ENCODE measurements at regions not wholly inside any gene's neighbourhood (a gene's known extent, or its start where the extent isn't known, plus 50 kb on each side); places are given as distances from the start of the nearest gene placed in this dataset.

DNA sequence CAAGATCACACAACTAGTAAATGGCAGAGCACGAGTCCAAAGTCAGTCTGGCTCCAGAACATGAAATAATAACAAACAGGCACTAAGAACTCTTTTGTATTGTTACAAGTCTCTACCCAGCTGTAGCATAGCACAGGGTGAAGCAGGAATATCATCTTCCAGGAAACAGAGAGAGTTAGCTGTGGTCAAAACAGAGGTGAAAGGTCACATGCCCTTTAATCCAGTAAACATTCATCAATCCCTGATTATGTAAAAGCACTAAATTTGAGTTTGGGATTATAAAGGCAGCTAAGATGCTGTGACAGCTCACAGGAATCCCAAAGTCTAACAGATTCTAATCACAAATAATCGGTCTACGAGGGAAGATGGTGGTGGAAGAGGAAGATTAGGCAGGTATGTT, 133.0 kb upstream of the ASTN2 start:
- DNase-seq: no peak

DNA sequence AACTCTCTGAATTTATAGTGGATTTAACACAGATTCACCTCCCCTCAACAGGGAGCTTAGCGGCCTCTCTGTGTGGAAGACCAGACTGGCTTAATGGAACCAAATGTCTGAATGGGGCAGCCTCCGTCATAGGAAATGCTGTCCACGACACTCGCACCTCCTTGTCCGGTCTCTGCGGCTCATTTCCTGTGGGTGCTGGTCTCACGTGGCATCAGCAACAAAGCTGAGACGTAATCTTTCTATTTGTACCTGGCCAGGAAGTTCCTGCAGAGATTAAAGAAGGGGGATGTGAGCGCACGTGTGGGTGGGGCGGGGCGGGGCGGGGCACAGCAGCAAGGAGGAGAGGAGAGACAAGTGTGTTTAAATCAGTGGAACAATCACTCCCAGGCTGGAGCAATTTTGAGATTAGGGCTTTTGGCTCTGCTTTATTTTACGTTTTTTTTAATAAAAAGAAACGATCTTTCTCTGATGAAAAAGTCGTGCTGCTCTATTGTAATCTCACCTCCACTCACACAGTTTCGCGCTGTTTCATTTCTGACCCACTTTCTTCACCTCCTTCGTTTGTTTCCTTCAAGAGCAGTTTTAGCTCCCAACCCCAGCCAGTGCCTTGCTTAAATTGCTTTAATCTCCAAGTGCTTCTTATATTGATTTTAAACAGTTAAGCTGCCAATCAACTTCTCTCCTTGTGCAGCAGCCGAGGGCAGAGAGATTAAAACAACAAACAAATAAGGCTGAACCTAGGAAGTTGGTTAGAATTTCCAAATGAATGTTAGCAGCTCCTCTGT, 132.2 kb upstream of the ASTN2 start:
- no peak for DNase-seq

DNA sequence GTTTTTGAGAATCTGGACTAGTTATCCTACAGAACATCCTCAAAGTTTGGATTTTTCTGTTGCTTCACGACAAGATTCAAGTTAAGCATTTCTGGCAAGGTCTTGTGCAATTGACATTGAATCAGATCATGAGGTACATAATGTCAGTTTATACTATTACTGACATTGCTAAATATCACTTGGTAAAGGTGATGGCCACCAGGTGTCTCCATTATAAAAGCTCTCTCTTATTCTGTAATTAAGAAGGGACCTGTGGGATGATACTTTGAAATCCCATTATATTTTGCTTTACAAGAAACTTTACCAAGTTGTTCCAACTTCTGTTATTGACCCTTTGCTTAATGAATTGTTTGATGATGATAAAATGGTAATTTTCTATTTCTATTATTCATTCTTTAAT, 131.0 kb upstream of the ASTN2 start:
- DNase-seq: no peak

DNA sequence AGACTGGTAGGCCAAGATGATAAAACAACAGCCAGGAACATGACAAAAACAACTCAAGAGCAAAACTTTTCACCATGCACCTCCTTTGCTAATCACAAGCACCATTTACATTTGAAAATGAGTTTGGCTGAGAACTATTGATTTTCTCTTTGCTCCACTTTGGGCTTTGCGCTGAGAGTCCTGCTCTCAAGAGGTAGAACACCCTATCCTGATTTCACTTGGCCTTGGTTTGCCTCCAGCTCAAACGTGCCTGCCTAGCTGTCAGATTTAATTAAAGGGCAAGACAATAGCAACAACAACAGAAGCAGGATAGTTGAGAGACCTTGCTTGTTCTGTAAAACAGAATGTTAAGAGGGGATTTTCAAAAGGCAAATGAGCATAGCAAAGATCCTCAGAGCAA, 128.2 kb upstream of the ASTN2 start:
- no peak for DNase-seq

DNA sequence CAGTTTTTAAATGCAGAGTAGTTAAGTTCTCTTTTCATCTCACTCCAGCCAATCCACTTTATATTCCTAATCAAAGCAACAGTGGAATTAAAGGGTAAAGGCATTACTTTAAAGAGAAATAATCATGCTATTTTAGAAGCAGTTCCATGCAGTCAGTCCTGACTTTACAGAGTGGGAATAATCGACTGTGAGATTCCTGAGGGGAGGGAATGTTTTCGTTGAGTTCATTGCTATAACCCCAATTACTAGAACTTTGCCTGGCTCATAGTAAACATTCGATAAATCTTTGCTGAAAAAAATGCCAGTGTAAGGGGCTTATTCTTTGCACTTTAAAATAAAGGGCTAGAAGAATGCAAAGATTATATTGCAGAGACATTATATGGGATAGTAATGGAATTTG, 127.2 kb upstream of the ASTN2 start:
- DNase-seq: no peak

DNA sequence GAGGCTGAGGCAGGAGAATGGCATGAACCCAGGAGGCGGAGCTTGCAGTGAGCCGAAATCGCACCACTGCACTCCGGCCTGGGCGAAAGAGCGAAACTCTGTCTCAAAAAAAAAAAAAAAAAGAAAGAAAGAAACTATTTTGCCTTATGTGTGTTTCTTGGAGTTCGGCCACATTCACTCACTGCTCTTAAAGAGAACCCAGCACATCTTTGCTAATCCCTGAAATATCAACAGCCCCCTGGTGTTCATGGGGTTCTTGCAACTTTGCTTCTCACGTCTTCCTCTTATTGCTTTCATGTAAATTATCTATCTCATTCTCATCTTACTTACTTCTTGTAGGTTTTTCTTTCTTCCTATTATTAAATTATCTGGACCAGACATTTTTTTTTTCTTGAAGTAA, 126.3 kb upstream of the ASTN2 start:
- no peak for DNase-seq

DNA sequence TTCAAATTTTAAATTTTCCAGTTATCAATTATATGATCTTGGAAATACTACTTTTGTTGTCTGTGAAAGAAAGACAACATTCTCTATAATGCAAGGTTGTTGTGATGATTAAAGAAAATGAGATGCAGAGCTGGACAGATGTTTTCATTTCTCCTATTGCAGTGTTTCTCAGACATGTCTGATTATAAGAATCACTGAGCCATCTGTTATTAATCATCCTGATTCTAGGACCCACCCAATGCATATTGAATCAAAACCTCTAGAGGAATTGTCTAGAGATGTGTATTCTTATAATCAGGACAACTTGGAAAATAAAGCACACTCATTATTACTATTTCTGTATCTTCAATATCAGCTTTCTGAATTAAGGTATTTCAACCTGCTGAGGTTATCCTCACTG, 121.1 kb upstream of the ASTN2 start:
- no peak for DNase-seq

DNA sequence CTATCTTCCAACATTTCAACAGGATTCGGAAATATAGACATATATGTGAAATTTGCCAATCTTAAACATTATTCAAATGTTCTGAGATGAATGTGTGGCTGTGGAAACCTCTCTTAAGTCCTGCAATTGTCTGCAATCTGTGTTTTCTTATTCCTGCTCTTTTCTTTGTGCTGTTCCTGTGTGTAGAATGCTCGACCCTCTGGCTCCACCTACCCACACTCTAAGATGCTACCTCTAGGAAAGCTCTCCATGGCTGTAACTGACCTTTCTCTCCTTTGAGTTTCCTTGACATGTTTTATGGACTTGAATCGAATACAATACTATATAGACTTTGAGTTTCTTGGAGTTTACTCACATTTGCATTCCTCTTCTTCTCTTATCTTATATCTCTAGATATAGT, 120.6 kb upstream of the ASTN2 start:
- DNase-seq: no peak

DNA sequence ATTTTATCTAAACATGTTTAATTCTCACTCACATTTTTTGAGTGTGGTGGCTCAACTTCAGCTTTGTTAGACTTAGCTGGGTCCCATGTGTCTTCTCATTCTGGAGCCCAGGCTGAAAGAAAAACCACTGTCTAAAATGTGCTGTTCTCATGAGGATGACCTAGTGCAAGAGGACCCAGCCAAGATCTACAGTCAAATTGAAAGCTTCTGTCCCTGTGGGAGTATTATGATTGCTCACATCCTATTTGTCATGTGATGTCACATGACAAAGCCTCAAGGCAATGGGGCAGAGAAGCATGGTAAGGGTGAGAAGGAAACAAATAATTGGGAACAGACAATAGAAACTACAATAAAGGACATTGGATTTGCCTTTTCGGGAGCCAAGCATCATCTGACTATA, 113.4 kb upstream of the ASTN2 start:
- no peak for DNase-seq

DNA sequence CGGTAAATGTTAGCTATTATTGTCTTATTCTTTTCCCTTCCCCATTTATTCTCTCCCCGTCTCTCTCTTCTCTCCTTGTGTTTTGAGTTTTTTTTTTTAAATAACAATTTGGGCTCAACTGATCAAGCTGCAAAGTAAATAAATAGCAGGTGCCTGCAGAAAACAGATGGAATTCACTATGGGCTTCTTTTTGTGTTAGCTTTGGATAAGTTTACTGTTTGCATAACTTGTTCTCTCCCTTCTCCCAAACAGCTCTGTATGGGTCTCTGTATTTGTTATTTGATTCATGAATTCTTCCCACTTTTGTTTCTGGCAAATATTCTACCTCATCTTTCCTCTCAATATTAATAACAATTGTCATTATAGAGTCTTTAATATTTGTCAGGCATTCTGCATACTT, 111.8 kb upstream of the ASTN2 start:
- DNase-seq: no peak

DNA sequence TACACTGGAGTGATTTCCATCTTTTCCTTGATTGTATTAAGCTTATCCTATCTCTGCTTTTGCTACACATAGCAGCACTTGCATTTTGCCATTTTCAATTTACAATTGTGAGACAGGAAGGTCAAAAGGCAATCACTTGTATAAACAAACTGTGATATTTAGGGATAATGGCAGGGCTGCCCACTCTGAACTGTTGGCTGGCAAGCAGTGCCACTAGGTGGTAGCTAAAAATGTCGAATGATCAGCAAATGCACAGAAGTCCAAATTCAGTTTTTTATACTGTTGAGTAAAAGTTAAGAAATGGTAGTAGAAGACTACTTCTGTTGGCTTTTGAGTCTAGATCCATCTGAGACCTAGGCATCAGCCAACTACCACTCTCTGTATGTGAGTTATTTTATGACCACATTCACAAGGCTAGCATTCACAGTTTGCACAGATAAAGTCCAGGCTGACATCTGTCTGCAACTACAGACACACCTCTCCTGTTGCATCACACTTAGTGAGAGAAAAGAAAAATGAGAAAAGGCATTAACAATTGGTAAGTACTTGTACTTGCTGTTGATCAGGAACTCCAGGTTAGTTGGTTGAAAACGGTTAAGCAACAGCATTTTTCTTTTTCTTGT, 108.8 kb upstream of the ASTN2 start:
- no peak for DNase-seq

DNA sequence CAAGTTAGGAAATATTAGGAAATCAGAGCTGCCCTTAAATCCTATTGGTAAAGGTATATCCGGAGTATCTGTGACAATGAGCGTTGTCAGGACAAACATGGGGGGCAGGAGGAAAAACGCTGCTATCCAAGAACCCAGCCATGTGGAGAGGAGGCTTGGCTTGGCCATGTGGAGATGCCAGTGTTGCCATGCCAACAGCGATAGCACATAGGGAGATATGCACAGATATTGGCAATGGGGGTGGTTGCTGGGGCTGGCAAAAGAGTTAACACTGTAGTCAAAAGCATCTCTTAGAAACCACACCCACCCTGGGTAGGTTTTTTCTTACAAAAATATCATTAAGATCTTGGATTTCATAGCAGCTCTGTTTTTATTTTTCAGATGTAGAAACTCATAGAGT, 106.4 kb upstream of the ASTN2 start:
- no peak for DNase-seq

DNA sequence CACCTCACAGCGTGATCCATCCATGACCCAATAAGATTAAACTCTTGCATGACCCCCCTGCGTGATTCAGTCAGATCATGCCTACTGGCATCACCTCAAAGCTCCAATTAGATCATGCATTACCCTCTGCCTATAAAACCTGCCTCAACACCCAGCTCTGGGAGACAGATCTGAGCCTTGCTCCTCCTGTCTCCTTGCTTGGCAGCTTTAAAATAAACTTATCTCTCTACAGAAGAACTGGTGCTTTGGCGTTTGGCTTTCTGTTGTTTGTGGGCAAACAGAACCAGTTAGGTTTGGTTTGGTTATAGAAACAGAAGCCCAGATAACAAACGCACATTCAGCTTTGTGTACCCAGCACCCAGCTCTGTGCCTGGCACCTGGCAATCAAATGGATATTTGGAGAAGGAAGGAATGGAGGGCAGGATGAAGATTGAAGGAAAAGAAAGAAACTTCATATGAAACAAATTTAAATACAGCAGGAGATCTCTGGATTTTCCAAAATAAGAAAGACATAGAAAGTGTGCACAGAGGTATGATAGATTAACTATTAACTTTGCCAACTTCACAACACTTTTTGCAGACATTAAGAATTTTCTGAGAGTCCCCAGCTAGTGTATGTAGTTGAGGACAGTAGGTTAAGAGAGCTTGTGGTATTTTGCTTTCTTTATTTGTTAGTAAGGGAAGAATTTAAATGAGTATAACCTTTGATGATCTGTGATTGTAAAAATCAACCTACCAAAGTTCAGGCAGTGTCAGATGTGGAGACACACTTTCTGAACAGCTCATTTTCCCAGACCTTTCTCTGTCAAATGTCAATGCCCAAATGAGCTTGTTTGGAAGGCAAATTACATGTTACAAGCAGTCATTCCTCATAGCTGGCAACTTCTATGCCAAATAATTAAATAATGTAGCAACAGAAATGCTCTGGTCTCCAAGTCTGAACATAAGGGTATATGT, 102.1 kb upstream of the ASTN2 start:
- no peak for DNase-seq

DNA sequence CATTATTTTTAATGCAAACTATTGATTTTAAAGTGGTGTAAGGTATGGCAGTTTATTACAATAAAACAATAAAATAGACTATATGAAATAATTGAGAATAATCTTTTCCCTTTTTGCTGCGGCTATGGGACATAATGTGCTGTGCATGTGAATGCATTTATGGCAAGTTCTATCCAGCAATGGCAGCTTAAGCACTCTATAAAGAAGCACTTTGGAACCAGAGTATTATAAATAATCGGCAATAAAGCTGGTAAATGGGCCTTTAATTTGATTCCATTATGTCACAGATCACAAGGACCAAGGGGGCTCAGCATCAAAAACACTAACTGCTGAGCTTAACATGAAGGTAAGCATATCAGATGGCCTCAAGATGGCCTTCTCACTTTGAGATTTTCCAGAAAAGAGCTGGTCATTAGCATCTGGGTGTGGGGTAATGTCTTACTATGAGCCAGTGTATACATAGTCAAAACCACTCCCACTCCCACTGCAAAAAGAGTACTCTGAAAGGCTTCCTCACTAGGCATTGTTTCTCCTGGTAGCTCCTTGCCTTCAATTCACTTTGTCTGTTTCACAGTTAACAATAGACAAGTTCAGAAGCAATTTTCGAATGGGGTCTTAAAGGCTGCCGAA, 97.1 kb upstream of the ASTN2 start:
- DNase-seq: no peak

DNA sequence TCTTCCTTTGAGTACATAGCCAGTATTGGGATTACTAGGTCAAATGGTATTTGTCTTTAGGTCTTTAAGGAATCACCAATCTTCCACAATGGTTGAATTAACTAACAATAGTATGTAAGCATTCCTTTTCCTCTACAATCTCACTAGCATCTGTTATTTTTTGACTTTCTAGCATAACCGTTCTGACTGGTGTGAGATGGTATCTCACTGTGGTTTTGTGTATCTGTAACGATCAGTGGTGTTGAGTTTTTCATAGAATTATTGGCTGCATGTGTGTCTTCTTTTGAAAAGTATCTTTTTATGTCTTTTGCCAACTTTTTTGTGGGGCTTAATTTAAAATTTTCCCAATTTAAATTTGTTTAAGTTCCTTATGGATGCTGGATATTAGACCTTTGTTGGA, 81.5 kb upstream of the ASTN2 start:
- no peak for DNase-seq

DNA sequence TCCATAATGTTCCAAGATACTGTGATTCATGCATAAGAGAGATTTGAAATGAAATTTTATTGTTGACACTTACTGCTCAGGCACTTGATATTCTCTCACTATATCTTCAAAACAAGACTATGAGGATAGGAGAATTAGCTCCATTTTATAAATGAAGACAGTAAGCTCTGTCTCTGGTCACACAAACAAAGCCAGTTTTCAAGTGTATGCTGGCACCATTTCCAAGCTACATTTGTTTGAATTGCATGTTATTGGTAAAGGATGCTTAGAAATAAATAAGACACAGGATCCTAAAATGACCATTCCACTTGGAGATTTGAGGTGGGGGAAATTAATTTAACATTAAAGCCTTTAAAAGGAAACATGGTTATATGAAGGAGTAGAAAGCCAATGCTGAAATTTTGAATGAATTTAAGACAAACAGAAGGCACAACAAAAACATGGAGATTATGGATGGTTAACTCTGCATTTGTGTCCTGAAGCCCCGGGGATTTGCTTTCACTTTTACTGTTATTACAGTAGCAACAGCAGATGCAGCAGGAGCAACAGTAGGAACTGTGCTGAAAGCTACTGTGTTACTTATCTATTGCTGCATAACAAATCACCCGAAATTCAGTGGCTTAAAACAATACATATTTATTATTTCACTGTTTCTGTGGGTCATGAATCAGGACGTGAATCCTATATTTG, 79.7 kb upstream of the ASTN2 start:
- no peak for DNase-seq

DNA sequence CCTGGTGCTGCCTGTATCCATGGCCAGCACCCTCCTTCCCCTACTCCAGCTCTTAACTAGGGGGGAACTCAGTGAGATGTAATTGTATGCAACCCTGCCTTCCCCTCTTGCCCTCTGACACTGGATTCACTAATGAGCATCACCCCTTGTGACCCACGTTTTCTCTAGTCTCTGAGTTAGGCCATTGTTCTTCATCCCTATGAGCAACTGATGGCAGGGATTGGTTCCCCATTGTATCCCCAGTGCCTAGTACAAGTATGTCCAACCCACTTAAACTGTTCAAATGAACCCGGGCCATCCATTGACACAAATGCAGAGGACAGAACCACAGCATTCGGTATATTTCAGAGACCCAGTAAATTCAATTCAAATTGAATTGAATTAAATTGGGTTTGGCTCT, 77.6 kb upstream of the ASTN2 start:
- DNase-seq: no peak

DNA sequence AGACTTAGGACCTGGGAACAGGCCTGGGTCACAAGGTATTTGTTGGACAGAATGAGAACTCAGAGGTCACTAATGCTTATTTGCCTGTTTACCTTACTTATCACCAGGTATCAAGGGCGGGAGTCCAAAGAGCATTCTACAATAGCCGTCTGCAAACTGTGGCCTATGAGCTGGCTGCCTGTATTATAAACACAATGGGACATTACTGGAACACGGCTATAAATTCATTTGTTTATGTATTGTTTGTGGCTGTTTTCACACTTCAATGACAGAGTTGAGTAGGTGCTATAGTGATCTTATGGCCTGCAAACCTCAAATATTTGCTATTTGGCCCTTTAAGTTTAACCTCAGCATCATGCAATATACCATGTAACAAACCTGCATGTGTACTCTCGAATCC, 76.6 kb upstream of the ASTN2 start:
- no peak for DNase-seq

DNA sequence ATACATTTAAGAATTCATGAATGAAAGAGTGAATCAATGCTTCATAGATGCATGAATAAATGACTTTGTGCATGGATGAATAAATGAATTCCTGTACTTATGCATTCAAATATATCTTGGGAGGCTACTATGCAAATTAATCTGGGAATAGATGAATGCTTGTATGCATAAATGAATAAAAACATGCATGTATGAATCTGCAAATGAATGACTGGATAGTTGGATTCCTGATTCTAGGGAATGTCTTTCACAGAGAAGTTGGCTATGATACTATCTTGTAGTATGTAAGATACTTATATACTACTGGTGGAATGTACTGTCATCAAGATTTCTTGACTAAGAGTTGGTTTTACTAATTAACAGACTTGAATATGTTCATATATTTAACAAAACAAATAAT, 75.3 kb upstream of the ASTN2 start:
- no peak for DNase-seq

DNA sequence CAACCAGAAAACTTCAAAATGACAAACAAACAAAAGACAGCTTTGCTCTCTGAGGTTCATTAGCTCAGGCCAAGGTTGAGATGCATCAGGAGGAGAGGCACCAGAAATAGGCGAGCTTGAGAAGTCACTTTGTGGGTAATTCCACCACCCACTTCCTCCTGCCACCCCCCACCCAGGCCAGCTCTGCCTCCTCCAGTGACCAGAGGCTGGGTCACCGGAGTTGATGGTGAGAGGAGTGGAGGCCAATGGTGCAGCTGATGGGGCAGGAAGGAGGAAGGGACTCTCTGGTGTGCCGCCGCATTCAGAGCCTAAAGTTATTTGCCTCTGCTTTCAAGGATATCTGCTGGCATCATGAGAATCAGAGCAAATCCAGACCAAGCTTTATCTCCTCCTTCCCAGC, 73.8 kb upstream of the ASTN2 start:
- DNase-seq: no peak

DNA sequence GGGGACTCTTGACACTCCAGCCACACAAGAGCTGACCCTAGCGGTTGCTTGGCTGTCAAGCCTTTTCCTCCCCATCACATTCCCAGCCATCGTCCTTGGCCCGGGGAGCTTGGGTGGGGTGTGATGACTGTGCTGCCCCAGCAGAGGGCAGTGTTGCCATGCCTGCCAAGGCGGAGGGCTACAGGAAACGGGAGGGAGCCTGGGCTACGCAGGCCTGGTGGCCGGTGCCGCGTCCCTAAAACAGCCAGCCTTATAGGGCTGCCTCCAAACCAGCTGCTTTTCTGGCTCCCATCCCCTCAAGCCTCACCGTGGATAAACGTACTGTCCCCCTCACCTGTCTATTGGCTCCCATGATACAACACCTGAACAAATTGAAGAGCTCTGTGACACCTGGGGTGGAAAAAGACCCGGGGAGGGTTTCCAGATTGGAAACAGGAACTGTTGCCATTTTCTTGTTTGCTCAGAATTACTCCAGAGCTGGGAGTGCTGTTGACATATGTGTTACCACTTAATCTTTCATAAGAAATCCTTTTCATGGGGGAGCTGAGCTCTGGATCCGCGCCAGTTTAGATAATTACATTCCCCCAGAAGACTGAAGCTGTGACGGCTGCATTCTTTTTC, 72.8 kb upstream of the ASTN2 start:
- DNase-seq: peak; percentile 1

DNA sequence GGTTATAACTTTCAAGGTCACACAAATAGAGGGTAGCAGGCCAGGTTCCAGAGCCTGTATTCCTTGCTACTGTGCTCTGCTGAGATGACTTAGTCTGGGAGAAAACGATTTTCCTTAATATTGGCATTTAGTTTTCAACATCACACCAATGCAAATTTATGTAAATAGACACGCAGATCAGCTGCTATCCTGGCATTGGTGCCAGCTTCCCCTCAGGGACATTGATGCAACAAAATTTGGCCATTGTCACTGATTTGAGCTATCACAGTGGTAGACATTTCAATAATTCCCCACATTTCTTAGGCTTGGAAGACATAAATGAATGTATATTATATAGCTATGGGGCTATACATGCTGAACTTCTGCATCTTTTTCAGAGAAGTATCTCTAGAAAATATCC, 71.6 kb upstream of the ASTN2 start:
- DNase-seq: no peak

All from T-helper 9 cell (primary cell).